Transverse colon (tissue), 4 donors: ENCODE measurements at regions not wholly inside any gene's neighbourhood (a gene's known extent, or its start where the extent isn't known, plus 50 kb on each side); places are given as distances from the start of the nearest gene placed in this dataset.

Source experiments
- EP300 ChIP-seq: sonication (generic); formaldehyde crosslinking; IDR thresholded peaks from one replicate; pipeline ENCODE4 v1.6.1; 2017; ENCODE audit warnings: antibody characterized with exemption, low read depth
- POLR2A ChIP-seq: fragments of 450-650 bp; IDR thresholded peaks from one replicate; pipeline ENCODE4 v1.6.1; 2016; ENCODE audit warnings: antibody characterized with exemption, mild to moderate bottlenecking, moderate library complexity
- POLR2AphosphoS5 ChIP-seq, 3 donors: sonication (generic); formaldehyde crosslinking; IDR thresholded peaks; one replicate each; pipeline ENCODE4 v1.6.1; 2016; ENCODE audit warnings: antibody characterized with exemption in 3 of 3
- TF ChIP-seq, protein P1 (sequence below), 5 experiments: fragments of 200-600 bp in 3 of 5; fragments of 450-650 bp in 2 of 5; sonication (generic) in 3 of 5; IDR thresholded peaks; 1 replicate in 2 of 5; 2 replicates in 3 of 5; pipeline ENCODE4 v1.5.1; 2016 to 2017; ENCODE audit warnings: antibody characterized with exemption in 5 of 5, inconsistent platforms in 3 of 5, mild to moderate bottlenecking in 2 of 5, moderate library complexity in 1 of 5

DNA sequence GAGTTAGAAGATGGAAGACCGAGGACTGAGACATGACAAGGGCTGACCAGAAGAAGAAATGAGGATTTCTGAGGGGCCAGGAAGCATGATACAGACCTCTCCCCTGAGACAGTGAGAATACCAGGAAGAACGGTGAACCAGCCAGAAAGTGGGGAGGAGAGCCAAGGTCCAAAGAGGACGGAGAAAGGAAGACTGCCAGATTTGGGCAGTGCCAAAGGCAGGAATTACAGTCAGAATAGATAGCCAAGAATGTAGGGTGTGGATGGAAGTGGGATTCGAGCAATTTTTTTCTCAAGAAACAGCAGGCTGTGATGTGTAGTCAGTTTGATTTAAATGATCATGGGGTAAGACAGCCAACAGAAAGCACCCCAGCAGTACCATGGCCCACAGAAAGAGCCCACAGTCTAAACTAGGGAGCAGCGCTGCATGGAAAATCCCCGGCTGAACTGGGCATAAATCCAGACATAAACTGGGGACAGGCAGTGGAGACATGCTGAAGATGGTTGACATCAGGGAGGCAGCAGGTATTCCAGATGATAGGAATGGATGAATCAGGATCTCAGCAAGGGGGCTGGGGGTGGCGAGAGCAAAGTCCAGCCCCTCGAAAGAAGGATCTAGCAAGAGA, 67.3 kb upstream of the BARX2 start:
- TF ChIP-seq, protein P1, sequence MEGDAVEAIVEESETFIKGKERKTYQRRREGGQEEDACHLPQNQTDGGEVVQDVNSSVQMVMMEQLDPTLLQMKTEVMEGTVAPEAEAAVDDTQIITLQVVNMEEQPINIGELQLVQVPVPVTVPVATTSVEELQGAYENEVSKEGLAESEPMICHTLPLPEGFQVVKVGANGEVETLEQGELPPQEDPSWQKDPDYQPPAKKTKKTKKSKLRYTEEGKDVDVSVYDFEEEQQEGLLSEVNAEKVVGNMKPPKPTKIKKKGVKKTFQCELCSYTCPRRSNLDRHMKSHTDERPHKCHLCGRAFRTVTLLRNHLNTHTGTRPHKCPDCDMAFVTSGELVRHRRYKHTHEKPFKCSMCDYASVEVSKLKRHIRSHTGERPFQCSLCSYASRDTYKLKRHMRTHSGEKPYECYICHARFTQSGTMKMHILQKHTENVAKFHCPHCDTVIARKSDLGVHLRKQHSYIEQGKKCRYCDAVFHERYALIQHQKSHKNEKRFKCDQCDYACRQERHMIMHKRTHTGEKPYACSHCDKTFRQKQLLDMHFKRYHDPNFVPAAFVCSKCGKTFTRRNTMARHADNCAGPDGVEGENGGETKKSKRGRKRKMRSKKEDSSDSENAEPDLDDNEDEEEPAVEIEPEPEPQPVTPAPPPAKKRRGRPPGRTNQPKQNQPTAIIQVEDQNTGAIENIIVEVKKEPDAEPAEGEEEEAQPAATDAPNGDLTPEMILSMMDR (IDR thresholded peaks at IDR 0.05), result no peak
- TF ChIP-seq POLR2AphosphoS5 (IDR thresholded peaks at IDR 0.05) (no peak), POLR2A (no peak), EP300 (no peak)
